ENCODE measurements at regions not wholly inside any gene's neighbourhood (a gene's known extent, or its start where the extent isn't known, plus 50 kb on each side); places are given as distances from the start of the nearest gene placed in this dataset.

DNA sequence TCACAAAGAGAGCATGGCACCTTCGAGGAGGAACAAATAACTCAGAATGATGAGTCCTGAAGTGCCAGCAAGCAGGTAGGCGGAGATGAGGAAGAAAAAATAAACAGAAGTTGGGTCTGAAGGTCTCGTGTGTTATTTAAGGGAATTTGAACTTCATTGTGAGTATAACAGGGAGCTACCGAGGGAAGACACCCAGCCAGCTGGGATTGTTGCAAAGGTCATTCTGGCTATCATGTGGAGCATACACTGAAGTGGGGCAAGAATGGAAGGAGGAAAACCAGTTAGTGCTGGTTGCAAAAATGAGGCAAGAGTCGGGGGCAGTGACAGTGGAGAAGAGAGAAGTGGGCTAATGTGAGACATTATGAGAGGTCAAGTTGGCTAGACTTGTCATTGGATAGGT is 53.6 kb upstream of the RAP1A start:
- TF ChIP-seq SMAD1 (IDR thresholded peaks at IDR 0.05; ENCODE audit: low read depth, partially characterized antibody) = no peak
- TF ChIP-seq, protein P1, sequence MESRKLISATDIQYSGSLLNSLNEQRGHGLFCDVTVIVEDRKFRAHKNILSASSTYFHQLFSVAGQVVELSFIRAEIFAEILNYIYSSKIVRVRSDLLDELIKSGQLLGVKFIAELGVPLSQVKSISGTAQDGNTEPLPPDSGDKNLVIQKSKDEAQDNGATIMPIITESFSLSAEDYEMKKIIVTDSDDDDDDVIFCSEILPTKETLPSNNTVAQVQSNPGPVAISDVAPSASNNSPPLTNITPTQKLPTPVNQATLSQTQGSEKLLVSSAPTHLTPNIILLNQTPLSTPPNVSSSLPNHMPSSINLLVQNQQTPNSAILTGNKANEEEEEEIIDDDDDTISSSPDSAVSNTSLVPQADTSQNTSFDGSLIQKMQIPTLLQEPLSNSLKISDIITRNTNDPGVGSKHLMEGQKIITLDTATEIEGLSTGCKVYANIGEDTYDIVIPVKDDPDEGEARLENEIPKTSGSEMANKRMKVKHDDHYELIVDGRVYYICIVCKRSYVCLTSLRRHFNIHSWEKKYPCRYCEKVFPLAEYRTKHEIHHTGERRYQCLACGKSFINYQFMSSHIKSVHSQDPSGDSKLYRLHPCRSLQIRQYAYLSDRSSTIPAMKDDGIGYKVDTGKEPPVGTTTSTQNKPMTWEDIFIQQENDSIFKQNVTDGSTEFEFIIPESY (IDR thresholded peaks at IDR 0.05) = no peak
- TF ChIP-seq, protein P2, sequence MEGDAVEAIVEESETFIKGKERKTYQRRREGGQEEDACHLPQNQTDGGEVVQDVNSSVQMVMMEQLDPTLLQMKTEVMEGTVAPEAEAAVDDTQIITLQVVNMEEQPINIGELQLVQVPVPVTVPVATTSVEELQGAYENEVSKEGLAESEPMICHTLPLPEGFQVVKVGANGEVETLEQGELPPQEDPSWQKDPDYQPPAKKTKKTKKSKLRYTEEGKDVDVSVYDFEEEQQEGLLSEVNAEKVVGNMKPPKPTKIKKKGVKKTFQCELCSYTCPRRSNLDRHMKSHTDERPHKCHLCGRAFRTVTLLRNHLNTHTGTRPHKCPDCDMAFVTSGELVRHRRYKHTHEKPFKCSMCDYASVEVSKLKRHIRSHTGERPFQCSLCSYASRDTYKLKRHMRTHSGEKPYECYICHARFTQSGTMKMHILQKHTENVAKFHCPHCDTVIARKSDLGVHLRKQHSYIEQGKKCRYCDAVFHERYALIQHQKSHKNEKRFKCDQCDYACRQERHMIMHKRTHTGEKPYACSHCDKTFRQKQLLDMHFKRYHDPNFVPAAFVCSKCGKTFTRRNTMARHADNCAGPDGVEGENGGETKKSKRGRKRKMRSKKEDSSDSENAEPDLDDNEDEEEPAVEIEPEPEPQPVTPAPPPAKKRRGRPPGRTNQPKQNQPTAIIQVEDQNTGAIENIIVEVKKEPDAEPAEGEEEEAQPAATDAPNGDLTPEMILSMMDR (IDR thresholded peaks at IDR 0.05 in 2 of 3, conservative IDR thresholded peaks at IDR 0.05 in 1 of 3; ENCODE audit: control insufficient read depth in 2 of 3, extremely low read depth in 1 of 3, insufficient read depth in 1 of 3, low read depth in 3 of 3, low read length in 3 of 3) = no peak
- no peak for TF ChIP-seq POLR2A (IDR thresholded peaks at IDR 0.05; ENCODE audit: low read depth, low read length)
- TF ChIP-seq ZNF274 (IDR thresholded peaks at IDR 0.05; ENCODE audit: insufficient read depth, insufficient read length) = no peak
- no peak for TF ChIP-seq DPF2 (IDR thresholded peaks at IDR 0.05)
- no peak for TF ChIP-seq SP1 (IDR thresholded peaks at IDR 0.05; ENCODE audit: low read depth, low read length)
- no peak for TF ChIP-seq GABPA (IDR thresholded peaks at IDR 0.05; ENCODE audit: low read depth)
- TF ChIP-seq, protein P3, sequence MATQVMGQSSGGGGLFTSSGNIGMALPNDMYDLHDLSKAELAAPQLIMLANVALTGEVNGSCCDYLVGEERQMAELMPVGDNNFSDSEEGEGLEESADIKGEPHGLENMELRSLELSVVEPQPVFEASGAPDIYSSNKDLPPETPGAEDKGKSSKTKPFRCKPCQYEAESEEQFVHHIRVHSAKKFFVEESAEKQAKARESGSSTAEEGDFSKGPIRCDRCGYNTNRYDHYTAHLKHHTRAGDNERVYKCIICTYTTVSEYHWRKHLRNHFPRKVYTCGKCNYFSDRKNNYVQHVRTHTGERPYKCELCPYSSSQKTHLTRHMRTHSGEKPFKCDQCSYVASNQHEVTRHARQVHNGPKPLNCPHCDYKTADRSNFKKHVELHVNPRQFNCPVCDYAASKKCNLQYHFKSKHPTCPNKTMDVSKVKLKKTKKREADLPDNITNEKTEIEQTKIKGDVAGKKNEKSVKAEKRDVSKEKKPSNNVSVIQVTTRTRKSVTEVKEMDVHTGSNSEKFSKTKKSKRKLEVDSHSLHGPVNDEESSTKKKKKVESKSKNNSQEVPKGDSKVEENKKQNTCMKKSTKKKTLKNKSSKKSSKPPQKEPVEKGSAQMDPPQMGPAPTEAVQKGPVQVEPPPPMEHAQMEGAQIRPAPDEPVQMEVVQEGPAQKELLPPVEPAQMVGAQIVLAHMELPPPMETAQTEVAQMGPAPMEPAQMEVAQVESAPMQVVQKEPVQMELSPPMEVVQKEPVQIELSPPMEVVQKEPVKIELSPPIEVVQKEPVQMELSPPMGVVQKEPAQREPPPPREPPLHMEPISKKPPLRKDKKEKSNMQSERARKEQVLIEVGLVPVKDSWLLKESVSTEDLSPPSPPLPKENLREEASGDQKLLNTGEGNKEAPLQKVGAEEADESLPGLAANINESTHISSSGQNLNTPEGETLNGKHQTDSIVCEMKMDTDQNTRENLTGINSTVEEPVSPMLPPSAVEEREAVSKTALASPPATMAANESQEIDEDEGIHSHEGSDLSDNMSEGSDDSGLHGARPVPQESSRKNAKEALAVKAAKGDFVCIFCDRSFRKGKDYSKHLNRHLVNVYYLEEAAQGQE (IDR thresholded peaks at IDR 0.05; ENCODE audit: low read depth, low read length) = no peak
- no peak for TF ChIP-seq TAF1 (IDR thresholded peaks at IDR 0.05; ENCODE audit: borderline replicate concordance, low read depth, low read length)

Data from GM12878 (cell line).